ENCODE measurements at regions not wholly inside any gene's neighbourhood (a gene's known extent, or its start where the extent isn't known, plus 50 kb on each side); places are given as distances from the start of the nearest gene placed in this dataset.

DNA sequence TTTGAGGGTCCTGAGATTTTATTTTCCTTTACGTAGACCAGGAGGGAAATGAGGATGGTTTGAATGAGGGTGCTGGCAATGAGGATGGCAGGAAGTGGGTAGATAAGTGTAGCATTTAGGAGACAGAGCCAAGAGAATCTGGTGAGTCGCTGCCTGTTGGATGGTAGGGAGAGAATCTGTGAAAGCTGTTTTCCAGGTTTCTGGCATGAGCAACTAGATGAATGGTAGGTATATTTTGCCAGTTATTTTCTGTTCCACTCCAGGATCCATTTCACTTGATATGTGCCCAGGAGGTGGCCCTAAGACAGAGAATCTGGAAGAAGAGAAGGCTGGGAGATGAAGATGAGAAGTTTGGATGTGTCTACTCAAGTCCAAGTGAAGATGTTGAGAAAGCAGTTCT lies 63.3 kb upstream of the VIPR2 start:
- 8% methylated on average over 2 of the region's 2 CpGs for WGBS (ENCODE audit: low lambda C conversion rate)

More for the DNA sequence above, 63.3 kb upstream of the VIPR2 start:
- no peak overlapping the region for H3K4me3 ChIP-seq (replicated peaks in 1 of 3; ENCODE audit: insufficient read depth in 1 of 3, low read depth in 2 of 3, low read length in 3 of 3)
- ChIA-PET POLR2A (no interaction called here), CTCF (ENCODE audit: low intra/inter-chr PET ratio, low total read pairs) (no interaction called here)
- DNase-seq (ENCODE audit: low spot score) = no peak
- no peak overlapping the region for H3K27ac ChIP-seq (ENCODE audit: extremely low read length, insufficient read depth, low read length)
- no peak overlapping the region for H2AFZ ChIP-seq (ENCODE audit: low read length)
- no peaks in the 10 kb centered on the region for H3K36me3 ChIP-seq (replicated peaks in 1 of 2; ENCODE audit: control insufficient read depth in 1 of 2, insufficient read depth in 2 of 2, low read length in 2 of 2)
- FAIRE-seq = no peak
- H3K4me1 ChIP-seq (ENCODE audit: insufficient read depth, low read length) = no peaks in the 10 kb centered on the region
- in situ Hi-C loops (cut with HindIII; ENCODE audit: extremely low pct_ligation_motif_present, low pct_unique_long_range_greater_than_20kb) (no loop called here), intact Hi-C loops (cut with micrococcal nuclease; ENCODE audit: unreplicated experiment) (no loop called here)
- ATAC-seq = no peak
- no TSS peak for BruUV-seq (replicated peaks)
- no peaks in the 10 kb centered on the region for H3K9me3 ChIP-seq (ENCODE audit: low read length)
- H3K4me2 ChIP-seq (ENCODE audit: low read depth, low read length) = no peak overlapping the region
- H3K9ac ChIP-seq (ENCODE audit: insufficient read depth, low read depth, low read length) = no peak overlapping the region
- H3K79me2 ChIP-seq (ENCODE audit: insufficient read depth, low read length) = no peaks in the 10 kb centered on the region
- H3K27me3 ChIP-seq (ENCODE audit: control insufficient read depth in 1 of 2, insufficient read depth in 2 of 2, low read length in 2 of 2) = peaks cover 0 to 24% of the 10 kb centered on the region in 2 experiments; a peak in 2 of 5 replicates
- no peaks in the 10 kb centered on the region for H4K20me1 ChIP-seq (ENCODE audit: insufficient read depth, low read length)
- no peak for TF ChIP-seq ZNF607 (CRISPR knock-in tag; IDR thresholded peaks at IDR 0.05; ENCODE audit: borderline replicate concordance)
- no peak for TF ChIP-seq ZNF737 (CRISPR knock-in tag; IDR thresholded peaks at IDR 0.05; ENCODE audit: borderline replicate concordance)
- TF ChIP-seq SNAPC2 (CRISPR knock-in tag; IDR thresholded peaks at IDR 0.05) = no peak
- no peak for TF ChIP-seq TRIM24 (CRISPR knock-in tag; IDR thresholded peaks at IDR 0.05)
- no peak for TF ChIP-seq HOXA5 (CRISPR knock-in tag; IDR thresholded peaks at IDR 0.05)
- no peak for TF ChIP-seq ZNF136 (CRISPR knock-in tag; IDR thresholded peaks at IDR 0.05; ENCODE audit: low read depth)
- TF ChIP-seq PLRG1 (conservative IDR thresholded peaks at IDR 0.05) = no peak
- no peak for TF ChIP-seq NR2F1 (CRISPR knock-in tag; IDR thresholded peaks at IDR 0.05)
- no peak for TF ChIP-seq ZNF292 (CRISPR knock-in tag; IDR thresholded peaks at IDR 0.05; ENCODE audit: borderline replicate concordance, low read depth)
- TF ChIP-seq ZNF800 (CRISPR knock-in tag; IDR thresholded peaks at IDR 0.05) = no peak
- no peak for TF ChIP-seq TAF15 (IDR thresholded peaks at IDR 0.05; ENCODE audit: low read depth, low read length, poor library complexity, severe bottlenecking)
- TF ChIP-seq HCFC1 (IDR thresholded peaks at IDR 0.05; ENCODE audit: low read depth, low read length) = no peak
- no peak for TF ChIP-seq ERF (CRISPR knock-in tag; IDR thresholded peaks at IDR 0.05)
- no peak for TF ChIP-seq NFRKB (IDR thresholded peaks at IDR 0.05)
- TF ChIP-seq BCLAF1 (IDR thresholded peaks at IDR 0.05) = no peak
- no peak for TF ChIP-seq ZFP36L2 (CRISPR knock-in tag; IDR thresholded peaks at IDR 0.05)
- no peak for TF ChIP-seq NONO (IDR thresholded peaks at IDR 0.05)
- no peak for TF ChIP-seq NONO (CRISPR knock-in tag; conservative IDR thresholded peaks at IDR 0.05)
- no peak for TF ChIP-seq KLF11 (CRISPR knock-in tag; IDR thresholded peaks at IDR 0.05)
- no peak for TF ChIP-seq ZNF331 (CRISPR knock-in tag; IDR thresholded peaks at IDR 0.05)
- TF ChIP-seq REL (CRISPR knock-in tag; conservative IDR thresholded peaks at IDR 0.05) = no peak
